Vagina (tissue), 2 donors: ENCODE measurements at regions not wholly inside any gene's neighbourhood (a gene's known extent, or its start where the extent isn't known, plus 50 kb on each side); places are given as distances from the start of the nearest gene placed in this dataset. TPM values are rescaled to one million over a fixed set of nuclear protein-coding genes. Genes with fewer than 3 reads are reported as not detected.

Source experiments
- DNase-seq, 2 donors: peaks; one replicate each; pipeline ENCODE4 v3.0.0-alpha.2; 2017; ENCODE audit errors: extremely low spot score in 2 of 2
- H3K27ac ChIP-seq: fragments of 200-600 bp; sonication (generic); one replicate; pipeline ENCODE4 v1.5.1; 2019
- H3K27me3 ChIP-seq: fragments of 200-600 bp; sonication (generic); one replicate; pipeline ENCODE4 v1.5.1; 2019
- H3K36me3 ChIP-seq, 2 donors: fragments of 200-600 bp; sonication (generic); one replicate each; pipeline ENCODE4 v1.5.1; 2017 to 2019
- H3K4me1 ChIP-seq: fragments of 200-600 bp; sonication (generic); one replicate; pipeline ENCODE4 v1.5.1; 2019
- H3K4me3 ChIP-seq, 2 donors: fragments of 200-600 bp; sonication (generic); 1 replicate in 1 of 2; 2 replicates in 1 of 2; pipeline ENCODE4 v1.5.1; 2016 to 2019
- H3K9me3 ChIP-seq: fragments of 200-600 bp; sonication (generic); one replicate; pipeline ENCODE4 v1.5.1; 2019
- POLR2A ChIP-seq, 2 donors: fragments of 450-650 bp; IDR thresholded peaks; one replicate each; pipeline ENCODE4 v1.6.1; 2017; ENCODE audit warnings: antibody characterized with exemption in 2 of 2, mild to moderate bottlenecking in 2 of 2, moderate library complexity in 2 of 2
- POLR2AphosphoS5 ChIP-seq, 2 donors: sonication (generic); formaldehyde crosslinking; IDR thresholded peaks; one replicate each; pipeline ENCODE4 v1.9.0; 2017; ENCODE audit warnings: antibody characterized with exemption in 2 of 2, mild to moderate bottlenecking in 2 of 2, low read depth in 1 of 2; ENCODE audit not compliant: insufficient read depth in 1 of 2
- intact Hi-C: fragments of 100-400 bp; cut with DNase I; formaldehyde crosslinking; loops from one replicate; pipeline ENCODE4 v1.15.1; 2023
- small RNA-seq: library from RNA; depleted of rRNA; stranded (forward); fragments of <200 nt; gene quantifications from one replicate; pipeline ENCODE3, GENCODE V24; 2016
- TF ChIP-seq, protein P1 (sequence below), 3 experiments: fragments of 450-650 bp in 2 of 3; fragments of 200-600 bp in 1 of 3; sonication (generic) in 1 of 3; IDR thresholded peaks; one replicate each; pipeline ENCODE4 v1.5.1; 2017 to 2019; ENCODE audit warnings: antibody characterized with exemption in 3 of 3, mild to moderate bottlenecking in 2 of 3, moderate library complexity in 2 of 3

DNA sequence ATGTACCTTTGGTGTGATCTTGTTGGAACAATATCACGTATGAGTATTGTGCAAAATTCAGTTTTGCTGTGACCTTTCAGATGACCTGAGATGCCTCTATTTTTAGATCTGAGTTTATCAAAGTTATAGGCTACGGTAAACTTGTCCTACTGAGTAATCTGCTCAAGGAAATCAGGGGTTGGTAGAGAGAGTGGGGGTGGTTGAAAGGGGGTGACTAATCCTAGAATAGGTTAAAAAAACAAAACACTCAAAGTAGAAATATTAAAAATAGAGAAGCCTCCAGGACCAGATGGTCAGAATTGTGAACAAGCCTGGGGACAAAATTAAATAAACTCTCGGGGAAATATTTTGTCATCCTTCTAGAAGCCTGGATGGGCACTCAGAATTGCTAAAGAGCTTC lies 59.9 kb upstream of the C11orf87 start:
- Histone ChIP-seq H3K36me3 (no peaks in the 10 kb centered on the region), H3K4me1 (no peaks in the 10 kb centered on the region), H3K27ac (no peak overlapping the region), H3K4me3 (no peak overlapping the region), H3K27me3 (no peaks in the 10 kb centered on the region), H3K9me3 (no peaks in the 10 kb centered on the region)
- intact Hi-C loops: no loop called here
- DNase-seq: no peak
- TF ChIP-seq POLR2A (IDR thresholded peaks at IDR 0.05): no peak
- TF ChIP-seq POLR2AphosphoS5 (IDR thresholded peaks at IDR 0.05; ENCODE audit: insufficient read depth in 1 of 2, low read depth in 1 of 2): no peak
- TF ChIP-seq, protein P1, sequence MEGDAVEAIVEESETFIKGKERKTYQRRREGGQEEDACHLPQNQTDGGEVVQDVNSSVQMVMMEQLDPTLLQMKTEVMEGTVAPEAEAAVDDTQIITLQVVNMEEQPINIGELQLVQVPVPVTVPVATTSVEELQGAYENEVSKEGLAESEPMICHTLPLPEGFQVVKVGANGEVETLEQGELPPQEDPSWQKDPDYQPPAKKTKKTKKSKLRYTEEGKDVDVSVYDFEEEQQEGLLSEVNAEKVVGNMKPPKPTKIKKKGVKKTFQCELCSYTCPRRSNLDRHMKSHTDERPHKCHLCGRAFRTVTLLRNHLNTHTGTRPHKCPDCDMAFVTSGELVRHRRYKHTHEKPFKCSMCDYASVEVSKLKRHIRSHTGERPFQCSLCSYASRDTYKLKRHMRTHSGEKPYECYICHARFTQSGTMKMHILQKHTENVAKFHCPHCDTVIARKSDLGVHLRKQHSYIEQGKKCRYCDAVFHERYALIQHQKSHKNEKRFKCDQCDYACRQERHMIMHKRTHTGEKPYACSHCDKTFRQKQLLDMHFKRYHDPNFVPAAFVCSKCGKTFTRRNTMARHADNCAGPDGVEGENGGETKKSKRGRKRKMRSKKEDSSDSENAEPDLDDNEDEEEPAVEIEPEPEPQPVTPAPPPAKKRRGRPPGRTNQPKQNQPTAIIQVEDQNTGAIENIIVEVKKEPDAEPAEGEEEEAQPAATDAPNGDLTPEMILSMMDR (IDR thresholded peaks at IDR 0.05): no peak

DNA sequence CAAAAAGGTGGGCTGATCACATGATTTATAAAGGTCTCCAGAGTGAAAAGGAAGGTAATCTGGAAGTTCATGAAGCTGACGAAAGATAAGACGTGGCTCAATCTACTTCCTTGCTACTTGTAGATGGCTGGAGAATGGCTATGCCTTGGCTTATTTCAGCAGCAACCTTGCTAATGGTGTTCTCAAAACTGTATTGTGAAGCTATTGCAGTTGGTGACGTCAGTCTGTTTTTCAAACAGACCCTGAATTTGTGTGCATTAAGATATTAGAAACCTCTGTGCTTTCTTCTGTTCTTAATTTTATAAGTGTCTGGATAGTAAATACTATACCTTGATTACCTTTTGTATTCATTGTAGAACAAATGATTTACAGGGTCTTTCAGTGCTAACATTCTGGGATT lies 58.3 kb upstream of the C11orf87 start:
- no peaks in the 10 kb centered on the region for H3K27me3 ChIP-seq
- no peak overlapping the region for H3K4me3 ChIP-seq
- H3K9me3 ChIP-seq: no peaks in the 10 kb centered on the region
- DNase-seq: no peak
- H3K36me3 ChIP-seq: no peaks in the 10 kb centered on the region
- TF ChIP-seq, protein P1 (IDR thresholded peaks at IDR 0.05): no peak
- TF ChIP-seq POLR2A (IDR thresholded peaks at IDR 0.05) (no peak), POLR2AphosphoS5 (IDR thresholded peaks at IDR 0.05; ENCODE audit: insufficient read depth in 1 of 2, low read depth in 1 of 2) (no peak)
- no peaks in the 10 kb centered on the region for H3K4me1 ChIP-seq
- no peak overlapping the region for H3K27ac ChIP-seq
- intact Hi-C loops: no loop called here

DNA sequence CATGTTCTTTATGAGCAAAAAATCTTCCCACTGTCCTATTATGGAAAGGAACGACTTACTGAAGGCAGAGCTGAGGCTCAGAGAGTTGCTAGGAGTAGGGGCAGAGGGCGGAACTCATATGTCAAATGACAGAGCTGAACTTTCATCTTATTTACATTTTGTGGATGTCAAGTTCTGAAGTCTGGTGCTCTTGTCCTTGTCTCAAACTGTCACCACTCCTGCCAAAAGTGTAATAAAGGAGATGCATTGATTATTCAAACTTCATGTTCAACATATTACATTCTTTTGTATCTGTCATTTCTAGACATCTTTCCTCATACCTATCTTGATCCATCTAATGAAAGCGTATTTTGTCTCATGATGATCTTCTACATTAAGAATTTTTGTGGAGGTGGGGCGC lies 57.1 kb upstream of the C11orf87 start:
- H3K36me3 ChIP-seq: no peaks in the 10 kb centered on the region
- H3K4me1 ChIP-seq: no peaks in the 10 kb centered on the region
- no peak overlapping the region for H3K4me3 ChIP-seq
- H3K27me3 ChIP-seq: no peaks in the 10 kb centered on the region
- H3K27ac ChIP-seq: no peak overlapping the region
- intact Hi-C loops: no loop called here
- no peaks in the 10 kb centered on the region for H3K9me3 ChIP-seq
- TF ChIP-seq POLR2A (IDR thresholded peaks at IDR 0.05): no peak
- TF ChIP-seq, protein P1 (IDR thresholded peaks at IDR 0.05): no peak
- no peak for TF ChIP-seq POLR2AphosphoS5 (IDR thresholded peaks at IDR 0.05; ENCODE audit: insufficient read depth in 1 of 2, low read depth in 1 of 2)
- DNase-seq: no peak

DNA sequence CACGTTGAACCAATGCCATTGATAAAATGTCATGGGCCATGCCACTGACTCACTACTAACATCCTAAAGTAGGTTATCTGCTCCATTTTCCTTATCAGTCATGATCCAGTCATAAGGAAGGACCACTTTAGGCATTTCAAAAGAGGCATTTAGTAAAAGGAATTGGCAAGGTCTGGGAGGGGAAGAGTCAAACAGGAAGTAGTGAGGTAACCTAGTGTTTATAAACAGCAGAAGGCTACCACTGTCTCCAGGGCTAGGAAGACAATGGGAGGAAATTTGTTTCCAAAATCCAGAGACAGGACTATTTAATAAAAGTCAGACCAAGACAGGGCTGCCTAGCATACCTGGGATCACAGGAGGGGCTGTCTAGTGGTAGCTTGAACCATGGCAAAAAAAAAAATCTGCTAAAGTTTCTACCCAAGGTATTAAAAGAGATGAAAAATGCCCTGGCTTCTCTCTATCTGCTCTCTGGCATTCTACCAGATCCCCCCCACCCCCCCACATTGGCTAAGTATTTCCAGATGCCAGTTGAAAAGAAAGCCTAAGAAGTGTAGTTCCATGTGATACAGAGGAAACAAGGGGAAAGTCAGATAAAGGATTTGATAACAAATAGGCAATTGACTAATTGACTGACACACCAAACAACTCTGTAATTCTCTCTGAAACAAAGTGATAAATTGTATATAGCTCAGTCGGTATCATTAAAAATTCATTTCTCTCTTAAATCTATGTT lies 50.4 kb upstream of the C11orf87 start:
- TF ChIP-seq POLR2A (IDR thresholded peaks at IDR 0.05) (no peak), POLR2AphosphoS5 (IDR thresholded peaks at IDR 0.05; ENCODE audit: insufficient read depth in 1 of 2, low read depth in 1 of 2) (no peak)
- TF ChIP-seq, protein P1 (IDR thresholded peaks at IDR 0.05): no peak
- Histone ChIP-seq H3K4me3 (no peak overlapping the region), H3K9me3 (no peaks in the 10 kb centered on the region), H3K4me1 (no peaks in the 10 kb centered on the region), H3K27me3 (no peaks in the 10 kb centered on the region), H3K27ac (no peak overlapping the region), H3K36me3 (no peaks in the 10 kb centered on the region)
- no peak for DNase-seq
- intact Hi-C loops: no loop called here

Small RNA genes lying in the stretch of these regions (small RNA-seq; reads per million reads assigned to genes)
- not detected for gene RF00157
- gene RNA5SP349: not detected
- gene RNU6-654P: not detected
